Body of pancreas (tissue), 4 donors: ENCODE measurements at regions not wholly inside any gene's neighbourhood (a gene's known extent, or its start where the extent isn't known, plus 50 kb on each side); places are given as distances from the start of the nearest gene placed in this dataset.

Experiments used
- ATAC-seq: fragments of 150-250 bp; one replicate; pipeline ENCODE4 v1.9.1; 2016
- DNase-seq, 4 donors: peaks; one replicate each; pipeline ENCODE4 v3.0.0-alpha.2; 2019
- H3K27ac ChIP-seq, 4 donors: fragments of 200-600 bp; sonication (generic); 1 replicate in 3 of 4; 2 replicates in 1 of 4; pipeline versions ENCODE4 v1.5.1 to v1.6.1; 2016 to 2019; ENCODE audit warnings: mild to moderate bottlenecking in 1 of 4, mixed read lengths in 1 of 4, moderate library complexity in 1 of 4
- H3K27me3 ChIP-seq, 2 donors: fragments of 200-600 bp; sonication (generic); one replicate each; pipeline ENCODE4 v1.6.0; 2016; ENCODE audit warnings: mild to moderate bottlenecking in 1 of 2
- H3K36me3 ChIP-seq, 2 donors: fragments of 200-600 bp; sonication (generic); replicated peaks in 1 of 2; 2 replicates each; pipeline ENCODE4 v1.5.1; 2016; ENCODE audit warnings: low read depth in 2 of 2; ENCODE audit not compliant: insufficient read depth in 1 of 2
- H3K4me1 ChIP-seq: fragments of 200-600 bp; sonication (generic); one replicate; pipeline ENCODE4 v1.6.0; 2016
- H3K4me3 ChIP-seq, 2 donors: fragments of 200-600 bp; sonication (generic); 1 replicate in 1 of 2; 2 replicates in 1 of 2; pipeline ENCODE4 v1.5.1; 2016 to 2019
- H3K9me3 ChIP-seq, 3 donors: fragments of 200-600 bp; sonication (generic); 1 replicate in 2 of 3; 2 replicates in 1 of 3; pipeline ENCODE4 v1.5.1; 2016
- CTCF ChIP-seq, 7 experiments: fragments of 450-650 bp in 4 of 7; fragments of 200-600 bp in 3 of 7; sonication (generic) in 3 of 7; IDR thresholded peaks; one replicate each; pipeline ENCODE4 v1.5.1; 2016 to 2019; ENCODE audit warnings: antibody characterized with exemption in 7 of 7
- POLR2A ChIP-seq, 3 donors: fragments of 450-650 bp; IDR thresholded peaks; one replicate each; pipeline ENCODE4 v1.6.1; 2016; ENCODE audit warnings: antibody characterized with exemption in 3 of 3, mild to moderate bottlenecking in 2 of 3
- WGBS, 2 donors: methylation state at CpG; one replicate each; pipeline ENCODE4 v1.1.5; 2017; 5-methylcytosine and 5-hydroxymethylcytosine counted together
- intact Hi-C: fragments of 100-400 bp; cut with DNase I; formaldehyde crosslinking; loops from one replicate; pipeline ENCODE4 v1.15.1; 2023

- no peak for ATAC-seq
- peaks cover 0 to 9% (median 0%) of the 10 kb centered on the region in 3 donors for H3K9me3 ChIP-seq
- no peak overlapping the region for H3K4me3 ChIP-seq
- peak in 6 of 7 experiments; percentile 27 to 50 (median 40) for TF ChIP-seq CTCF (IDR thresholded peaks at IDR 0.05)
- no peak for TF ChIP-seq POLR2A (IDR thresholded peaks at IDR 0.05)
- no peaks in the 10 kb centered on the region for H3K4me1 ChIP-seq
- intact Hi-C loops = no loop called here
- no peak overlapping the region for H3K27ac ChIP-seq
- H3K27me3 ChIP-seq = no peaks in the 10 kb centered on the region
- DNase-seq = peak in 1 of 4 donors; percentile 20
- 48% methylated on average over 4 of the region's 4 CpGs for WGBS, 2 donors
- H3K36me3 ChIP-seq = no peaks in the 10 kb centered on the region
Observed at GRCh38 chr11:109697140-109697843, 275.3 kb downstream of the C11orf87 start.

GRCh38 chr11:109698237-109698636 lies 276.2 kb downstream of the C11orf87 start:
- no peak overlapping the region for H3K27ac ChIP-seq
- ATAC-seq (no peak), DNase-seq (no peak)
- no peaks in the 10 kb centered on the region for H3K27me3 ChIP-seq
- peaks cover 0 to 9% (median 0%) of the 10 kb centered on the region in 3 donors for H3K9me3 ChIP-seq
- no peaks in the 10 kb centered on the region for H3K36me3 ChIP-seq
- TF ChIP-seq POLR2A (IDR thresholded peaks at IDR 0.05) (no peak), CTCF (IDR thresholded peaks at IDR 0.05) (no peak)
- intact Hi-C loops = no loop called here
- H3K4me1 ChIP-seq = no peaks in the 10 kb centered on the region
- H3K4me3 ChIP-seq = no peak overlapping the region

- WGBS, 2 donors = 53 to 72% methylated on average over 4 of the region's 4 CpGs
- no peak overlapping the region for H3K27ac ChIP-seq
- DNase-seq (no peak), ATAC-seq (no peak)
- intact Hi-C loops = no loop called here
- H3K4me3 ChIP-seq = no peak overlapping the region
- no peaks in the 10 kb centered on the region for H3K36me3 ChIP-seq
- H3K4me1 ChIP-seq = no peaks in the 10 kb centered on the region
- no peaks in the 10 kb centered on the region for H3K27me3 ChIP-seq
- H3K9me3 ChIP-seq = no peaks in the 10 kb centered on the region
- TF ChIP-seq POLR2A (IDR thresholded peaks at IDR 0.05) (no peak), CTCF (IDR thresholded peaks at IDR 0.05) (no peak)
Observed at GRCh38 chr11:109704432-109704831, 282.4 kb downstream of the C11orf87 start.

- no peaks in the 10 kb centered on the region for H3K27me3 ChIP-seq
- no peak for DNase-seq
- no peaks in the 10 kb centered on the region for H3K4me1 ChIP-seq
- no peaks in the 10 kb centered on the region for H3K36me3 ChIP-seq
- peak overlapping the region in 1 of 4 donors; percentile 4 for H3K27ac ChIP-seq
- TF ChIP-seq POLR2A (IDR thresholded peaks at IDR 0.05) (no peak), CTCF (IDR thresholded peaks at IDR 0.05) (no peak)
- ATAC-seq = no peak
- 77 to 94% methylated on average over 1 of the region's 1 CpG for WGBS, 2 donors
- no peaks in the 10 kb centered on the region for H3K9me3 ChIP-seq
- intact Hi-C loops = no loop called here
- no peak overlapping the region for H3K4me3 ChIP-seq
Observed at GRCh38 chr11:109706945-109707344, 285.0 kb downstream of the C11orf87 start.

- Histone ChIP-seq H3K27ac (peak overlapping the region in 1 of 4 donors; percentile 4), H3K9me3 (no peaks in the 10 kb centered on the region), H3K27me3 (no peaks in the 10 kb centered on the region), H3K4me3 (no peak overlapping the region), H3K4me1 (no peaks in the 10 kb centered on the region), H3K36me3 (no peaks in the 10 kb centered on the region)
- DNase-seq (peak in 1 of 4 donors; percentile 26), ATAC-seq (no peak)
- TF ChIP-seq CTCF (IDR thresholded peaks at IDR 0.05) (no peak), POLR2A (IDR thresholded peaks at IDR 0.05) (no peak)
- intact Hi-C loops = no loop called here
- WGBS, 2 donors = 61 to 78% methylated on average over 2 of the region's 2 CpGs
Observed at GRCh38 chr11:109707411-109707810, 285.4 kb downstream of the C11orf87 start.
